WTC11 (cell line): ENCODE measurements at regions not wholly inside any gene's neighbourhood (a gene's known extent, or its start where the extent isn't known, plus 50 kb on each side); places are given as distances from the start of the nearest gene placed in this dataset.

Source experiments
- EMX1 ChIP-seq: fragments of 250-450 bp; sonication (Bioruptor Pico); IDR thresholded peaks from 2 replicates; pipeline ENCODE4 v1.8.0; 2021; ENCODE audit warnings: mild to moderate bottlenecking
- FOXJ3 ChIP-seq: sonication (generic); formaldehyde crosslinking; IDR thresholded peaks from 2 replicates; pipeline ENCODE4 v1.9.0; 2021; ENCODE audit warnings: missing genetic modification reagents, mild to moderate bottlenecking, borderline replicate concordance
- JUN ChIP-seq: sonication (generic); formaldehyde crosslinking; IDR thresholded peaks from 2 replicates; pipeline ENCODE4 v1.8.0; 2023; ENCODE audit warnings: mild to moderate bottlenecking, missing genetic modification reagents
- OVOL2 ChIP-seq: fragments of 250-450 bp; sonication (Bioruptor Pico); IDR thresholded peaks from 2 replicates; pipeline ENCODE4 v1.9.0; 2021; ENCODE audit warnings: mild to moderate bottlenecking, borderline replicate concordance
- TEAD4 ChIP-seq: sonication (generic); formaldehyde crosslinking; IDR thresholded peaks from 2 replicates; pipeline ENCODE4 v1.8.0; 2022; ENCODE audit warnings: mild to moderate bottlenecking, missing genetic modification reagents
- ZBTB43 ChIP-seq: sonication (generic); formaldehyde crosslinking; IDR thresholded peaks from 2 replicates; pipeline ENCODE4 v1.8.1; 2023; ENCODE audit warnings: mild to moderate bottlenecking, missing genetic modification reagents
- ZNF121 ChIP-seq: sonication (generic); formaldehyde crosslinking; IDR thresholded peaks from 2 replicates; pipeline ENCODE4 v1.8.0; 2023; ENCODE audit warnings: missing genetic modification reagents
- ZNF512 ChIP-seq: sonication (generic); formaldehyde crosslinking; IDR thresholded peaks from 2 replicates; pipeline ENCODE4 v1.8.1; 2022; ENCODE audit warnings: missing genetic modification reagents, borderline replicate concordance
- TF ChIP-seq, protein P1 (sequence below): fragments of 200-600 bp; IDR thresholded peaks from 2 replicates; pipeline ENCODE4 v1.8.0; 2022; ENCODE audit warnings: antibody characterized with exemption
- TF ChIP-seq, protein P2 (sequence below): sonication (generic); formaldehyde crosslinking; IDR thresholded peaks from 2 replicates; pipeline ENCODE4 v1.8.0; 2022; ENCODE audit warnings: mild to moderate bottlenecking, missing genetic modification reagents
- TF ChIP-seq, protein P3 (sequence below): sonication (generic); formaldehyde crosslinking; IDR thresholded peaks from 2 replicates; pipeline ENCODE4 v1.8.1; 2022; ENCODE audit warnings: low read depth, missing genetic modification reagents, borderline replicate concordance
- TF ChIP-seq, protein P4 (sequence below): sonication (generic); formaldehyde crosslinking; IDR thresholded peaks from 2 replicates; pipeline ENCODE4 v1.8.1; 2023; ENCODE audit warnings: mild to moderate bottlenecking, missing genetic modification reagents, moderate library complexity

DNA sequence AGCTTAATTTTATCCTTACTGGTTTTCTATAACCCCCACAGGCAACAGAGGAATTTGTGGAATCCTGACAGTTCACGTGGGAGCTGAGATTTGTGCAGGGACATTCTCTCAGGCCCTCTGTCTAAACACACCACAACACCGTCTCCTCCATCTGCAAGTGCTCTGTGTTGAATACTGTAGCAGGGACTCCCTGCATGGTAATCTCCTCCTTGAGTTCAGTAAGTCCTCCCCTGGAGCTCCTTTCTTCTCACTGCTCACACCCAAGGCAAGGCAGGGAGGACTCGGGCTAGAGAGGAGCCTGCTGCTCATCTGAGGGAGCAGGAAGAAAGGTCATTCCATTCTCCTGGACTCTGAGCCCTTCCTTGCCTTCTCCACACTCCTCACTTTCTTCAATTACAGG, 348.2 kb downstream of the KCTD12 start:
- TF ChIP-seq EMX1: no peak
- TF ChIP-seq, protein P1, sequence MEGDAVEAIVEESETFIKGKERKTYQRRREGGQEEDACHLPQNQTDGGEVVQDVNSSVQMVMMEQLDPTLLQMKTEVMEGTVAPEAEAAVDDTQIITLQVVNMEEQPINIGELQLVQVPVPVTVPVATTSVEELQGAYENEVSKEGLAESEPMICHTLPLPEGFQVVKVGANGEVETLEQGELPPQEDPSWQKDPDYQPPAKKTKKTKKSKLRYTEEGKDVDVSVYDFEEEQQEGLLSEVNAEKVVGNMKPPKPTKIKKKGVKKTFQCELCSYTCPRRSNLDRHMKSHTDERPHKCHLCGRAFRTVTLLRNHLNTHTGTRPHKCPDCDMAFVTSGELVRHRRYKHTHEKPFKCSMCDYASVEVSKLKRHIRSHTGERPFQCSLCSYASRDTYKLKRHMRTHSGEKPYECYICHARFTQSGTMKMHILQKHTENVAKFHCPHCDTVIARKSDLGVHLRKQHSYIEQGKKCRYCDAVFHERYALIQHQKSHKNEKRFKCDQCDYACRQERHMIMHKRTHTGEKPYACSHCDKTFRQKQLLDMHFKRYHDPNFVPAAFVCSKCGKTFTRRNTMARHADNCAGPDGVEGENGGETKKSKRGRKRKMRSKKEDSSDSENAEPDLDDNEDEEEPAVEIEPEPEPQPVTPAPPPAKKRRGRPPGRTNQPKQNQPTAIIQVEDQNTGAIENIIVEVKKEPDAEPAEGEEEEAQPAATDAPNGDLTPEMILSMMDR: no peak
- TF ChIP-seq ZBTB43 (CRISPR knock-in tag): no peak
- TF ChIP-seq, protein P2, sequence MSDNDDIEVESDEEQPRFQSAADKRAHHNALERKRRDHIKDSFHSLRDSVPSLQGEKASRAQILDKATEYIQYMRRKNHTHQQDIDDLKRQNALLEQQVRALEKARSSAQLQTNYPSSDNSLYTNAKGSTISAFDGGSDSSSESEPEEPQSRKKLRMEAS: no peak
- TF ChIP-seq JUN (CRISPR knock-in tag): no peak
- TF ChIP-seq, protein P3, sequence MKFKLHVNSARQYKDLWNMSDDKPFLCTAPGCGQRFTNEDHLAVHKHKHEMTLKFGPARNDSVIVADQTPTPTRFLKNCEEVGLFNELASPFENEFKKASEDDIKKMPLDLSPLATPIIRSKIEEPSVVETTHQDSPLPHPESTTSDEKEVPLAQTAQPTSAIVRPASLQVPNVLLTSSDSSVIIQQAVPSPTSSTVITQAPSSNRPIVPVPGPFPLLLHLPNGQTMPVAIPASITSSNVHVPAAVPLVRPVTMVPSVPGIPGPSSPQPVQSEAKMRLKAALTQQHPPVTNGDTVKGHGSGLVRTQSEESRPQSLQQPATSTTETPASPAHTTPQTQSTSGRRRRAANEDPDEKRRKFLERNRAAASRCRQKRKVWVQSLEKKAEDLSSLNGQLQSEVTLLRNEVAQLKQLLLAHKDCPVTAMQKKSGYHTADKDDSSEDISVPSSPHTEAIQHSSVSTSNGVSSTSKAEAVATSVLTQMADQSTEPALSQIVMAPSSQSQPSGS: no peak
- no peak for TF ChIP-seq OVOL2 (CRISPR knock-in tag)
- no peak for TF ChIP-seq ZNF512 (CRISPR knock-in tag)
- TF ChIP-seq FOXJ3 (CRISPR knock-in tag): no peak
- TF ChIP-seq, protein P4, sequence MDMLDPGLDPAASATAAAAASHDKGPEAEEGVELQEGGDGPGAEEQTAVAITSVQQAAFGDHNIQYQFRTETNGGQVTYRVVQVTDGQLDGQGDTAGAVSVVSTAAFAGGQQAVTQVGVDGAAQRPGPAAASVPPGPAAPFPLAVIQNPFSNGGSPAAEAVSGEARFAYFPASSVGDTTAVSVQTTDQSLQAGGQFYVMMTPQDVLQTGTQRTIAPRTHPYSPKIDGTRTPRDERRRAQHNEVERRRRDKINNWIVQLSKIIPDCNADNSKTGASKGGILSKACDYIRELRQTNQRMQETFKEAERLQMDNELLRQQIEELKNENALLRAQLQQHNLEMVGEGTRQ (CRISPR knock-in tag): no peak
- no peak for TF ChIP-seq ZNF121 (CRISPR knock-in tag)
- no peak for TF ChIP-seq TEAD4 (CRISPR knock-in tag)
